Breast epithelium (tissue), 4 donors: ENCODE measurements at regions not wholly inside any gene's neighbourhood (a gene's known extent, or its start where the extent isn't known, plus 50 kb on each side); places are given as distances from the start of the nearest gene placed in this dataset.

Experiments
- DNase-seq, 2 donors: peaks; one replicate each; pipeline ENCODE4 v3.0.0-alpha.2; 2019; ENCODE audit warnings: low spot score in 2 of 2
- H3K27ac ChIP-seq, 2 donors: fragments of 200-600 bp; sonication (generic) in 1 of 2; one replicate each; pipeline ENCODE4 v1.5.1; 2016 to 2019; ENCODE audit warnings: mild to moderate bottlenecking in 1 of 2
- H3K27me3 ChIP-seq, 2 donors: fragments of 200-600 bp; sonication (generic) in 1 of 2; one replicate each; pipeline versions ENCODE4 v1.5.1 to v1.6.0; 2017 to 2019; ENCODE audit warnings: control low read depth in 1 of 2, mild to moderate bottlenecking in 1 of 2
- H3K36me3 ChIP-seq: fragments of 200-600 bp; one replicate; pipeline ENCODE4 v1.5.1; 2019
- H3K4me1 ChIP-seq, 2 donors: fragments of 200-600 bp; sonication (generic); one replicate each; pipeline ENCODE4 v1.5.1; 2016 to 2019; ENCODE audit warnings: control low read depth in 1 of 2
- H3K4me3 ChIP-seq, 3 donors: fragments of 200-600 bp; sonication (generic); 1 replicate in 2 of 3; 2 replicates in 1 of 3; pipeline ENCODE4 v1.5.1; 2016 to 2019; ENCODE audit warnings: mild to moderate bottlenecking in 3 of 3, moderate library complexity in 2 of 3
- H3K9me3 ChIP-seq, 2 donors: fragments of 200-600 bp; sonication (generic) in 1 of 2; one replicate each; pipeline ENCODE4 v1.5.1; 2016 to 2019; ENCODE audit warnings: control low read depth in 1 of 2
- POLR2A ChIP-seq: fragments of 450-650 bp; IDR thresholded peaks from one replicate; pipeline ENCODE4 v1.6.1; 2016; ENCODE audit warnings: antibody characterized with exemption, mild to moderate bottlenecking, moderate library complexity
- POLR2AphosphoS5 ChIP-seq, 3 donors: sonication (generic); formaldehyde crosslinking; IDR thresholded peaks; one replicate each; pipeline ENCODE4 v1.6.1; 2017; ENCODE audit warnings: antibody characterized with exemption in 3 of 3
- intact Hi-C: fragments of 100-400 bp; cut with DNase I; formaldehyde crosslinking; loops from one replicate; pipeline ENCODE4 v1.15.1; 2023; ENCODE audit warnings: low total_unique reads
- TF ChIP-seq, protein P1 (sequence below), 3 donors: fragments of 450-650 bp; IDR thresholded peaks; one replicate each; pipeline ENCODE4 v1.5.1; 2016 to 2017; ENCODE audit warnings: antibody characterized with exemption in 3 of 3, mild to moderate bottlenecking in 3 of 3, moderate library complexity in 3 of 3

DNA sequence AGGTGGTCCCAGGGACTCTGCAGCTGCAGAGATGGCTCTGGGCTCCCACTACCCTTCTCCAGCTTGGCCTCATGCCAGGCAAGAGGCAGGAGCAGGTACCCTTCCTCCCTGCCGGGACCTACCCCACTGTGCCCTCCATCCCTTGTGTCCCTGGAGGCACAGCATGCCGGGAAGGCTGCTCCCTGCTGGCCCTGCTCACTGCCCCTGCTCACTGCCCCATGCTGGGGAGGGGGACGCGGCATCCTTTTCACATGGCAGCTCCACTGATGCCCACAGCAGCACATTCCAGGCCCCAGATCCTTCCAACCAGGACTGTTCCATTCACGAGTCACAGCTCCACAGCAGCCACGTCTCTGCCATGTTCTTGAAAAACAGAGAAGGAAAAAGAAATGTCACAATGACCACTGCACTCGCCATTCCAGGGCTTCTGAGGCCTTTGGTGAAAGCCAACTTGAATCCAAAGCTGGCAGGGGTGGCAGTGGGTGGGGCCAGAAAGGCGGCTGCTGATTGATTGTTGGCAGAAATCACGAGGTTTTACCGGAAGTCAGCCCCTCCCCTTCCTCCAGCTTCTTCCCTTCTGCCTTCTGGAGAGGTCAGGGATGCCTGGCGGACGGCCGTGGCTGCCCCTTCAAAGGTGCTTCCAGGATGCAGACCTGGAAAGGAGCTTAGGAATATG is 268.0 kb downstream of the CYP26B1 start:
- Histone ChIP-seq H3K36me3 (no peaks in the 10 kb centered on the region), H3K27ac (no peak overlapping the region), H3K4me3 (no peak overlapping the region), H3K27me3 (no peaks in the 10 kb centered on the region), H3K4me1 (peaks cover 0 to 12% of the 10 kb centered on the region in 2 donors), H3K9me3 (no peaks in the 10 kb centered on the region)
- TF ChIP-seq POLR2AphosphoS5 (IDR thresholded peaks at IDR 0.05) = no peak
- no peak for TF ChIP-seq POLR2A
- TF ChIP-seq, protein P1, sequence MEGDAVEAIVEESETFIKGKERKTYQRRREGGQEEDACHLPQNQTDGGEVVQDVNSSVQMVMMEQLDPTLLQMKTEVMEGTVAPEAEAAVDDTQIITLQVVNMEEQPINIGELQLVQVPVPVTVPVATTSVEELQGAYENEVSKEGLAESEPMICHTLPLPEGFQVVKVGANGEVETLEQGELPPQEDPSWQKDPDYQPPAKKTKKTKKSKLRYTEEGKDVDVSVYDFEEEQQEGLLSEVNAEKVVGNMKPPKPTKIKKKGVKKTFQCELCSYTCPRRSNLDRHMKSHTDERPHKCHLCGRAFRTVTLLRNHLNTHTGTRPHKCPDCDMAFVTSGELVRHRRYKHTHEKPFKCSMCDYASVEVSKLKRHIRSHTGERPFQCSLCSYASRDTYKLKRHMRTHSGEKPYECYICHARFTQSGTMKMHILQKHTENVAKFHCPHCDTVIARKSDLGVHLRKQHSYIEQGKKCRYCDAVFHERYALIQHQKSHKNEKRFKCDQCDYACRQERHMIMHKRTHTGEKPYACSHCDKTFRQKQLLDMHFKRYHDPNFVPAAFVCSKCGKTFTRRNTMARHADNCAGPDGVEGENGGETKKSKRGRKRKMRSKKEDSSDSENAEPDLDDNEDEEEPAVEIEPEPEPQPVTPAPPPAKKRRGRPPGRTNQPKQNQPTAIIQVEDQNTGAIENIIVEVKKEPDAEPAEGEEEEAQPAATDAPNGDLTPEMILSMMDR (IDR thresholded peaks at IDR 0.05) = no peak
- DNase-seq = no peak
- intact Hi-C loops = no loop called here

DNA sequence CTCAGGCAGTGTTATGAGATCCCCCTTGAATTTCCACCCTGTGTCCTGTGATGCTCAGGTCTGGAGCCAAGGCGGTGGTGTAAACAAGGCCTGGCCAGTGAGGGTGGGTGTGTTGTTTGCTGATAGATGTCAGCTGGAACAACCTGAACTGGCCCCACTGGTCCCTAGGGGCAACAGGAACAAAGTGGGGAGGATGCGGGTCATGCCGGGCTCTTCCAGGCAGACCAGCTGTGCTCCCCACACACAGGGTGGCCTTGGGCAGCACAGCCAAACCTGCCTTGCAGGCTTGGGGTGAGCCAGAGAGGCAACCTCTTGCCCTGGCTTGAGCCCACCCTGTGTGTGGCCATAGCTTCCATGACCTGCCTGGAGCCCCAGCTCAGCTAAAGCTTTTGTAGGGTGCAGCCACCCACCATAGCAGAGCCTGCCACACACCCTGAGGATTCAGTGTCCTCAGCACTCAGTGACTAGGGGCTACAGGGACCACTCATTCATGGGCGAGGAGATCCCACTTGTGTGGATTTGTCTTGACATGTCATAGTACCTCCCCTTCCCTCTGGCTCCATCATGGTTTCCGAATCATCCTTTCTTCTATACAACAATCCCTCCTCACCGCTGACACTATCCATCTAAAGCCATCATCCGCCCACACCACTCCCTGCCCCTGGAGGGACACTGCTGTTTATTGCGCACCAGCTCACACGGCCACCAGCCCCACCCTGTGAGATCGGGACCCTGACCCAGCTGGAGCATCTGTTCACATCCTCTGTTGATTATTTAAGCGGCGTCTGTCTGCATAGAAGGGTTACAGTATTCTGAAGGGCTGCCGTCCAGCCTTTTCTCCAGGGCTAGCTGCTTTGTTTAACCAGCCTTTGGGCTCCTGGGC is 268.8 kb downstream of the CYP26B1 start:
- no peak for DNase-seq
- no peak overlapping the region for H3K4me3 ChIP-seq
- TF ChIP-seq, protein P1 (IDR thresholded peaks at IDR 0.05) = no peak
- TF ChIP-seq POLR2A (no peak), POLR2AphosphoS5 (IDR thresholded peaks at IDR 0.05) (no peak)
- H3K4me1 ChIP-seq = peaks cover 0 to 11% of the 10 kb centered on the region in 2 donors
- H3K36me3 ChIP-seq = no peaks in the 10 kb centered on the region
- H3K9me3 ChIP-seq = no peaks in the 10 kb centered on the region
- no peak overlapping the region for H3K27ac ChIP-seq
- intact Hi-C loops = no loop called here
- H3K27me3 ChIP-seq = no peaks in the 10 kb centered on the region

DNA sequence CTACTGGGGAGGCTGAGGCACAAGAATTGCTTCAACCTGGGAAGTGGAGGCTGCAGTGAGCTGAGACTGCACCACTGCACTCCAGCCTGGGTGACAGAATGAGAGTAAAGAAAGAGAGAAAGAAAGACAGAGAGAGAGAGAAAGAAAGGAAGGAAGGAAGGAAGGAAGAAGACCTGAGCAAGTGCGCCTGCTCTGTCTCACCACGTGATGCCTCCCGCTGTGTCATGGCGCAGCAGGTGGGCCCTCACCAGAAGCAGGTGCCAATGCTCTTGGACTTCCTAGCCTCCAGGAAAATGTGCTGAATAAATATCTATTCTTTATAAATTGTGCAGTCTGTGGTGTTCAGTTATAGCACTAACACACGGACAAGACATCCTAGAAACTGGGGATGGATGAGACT is 270.0 kb downstream of the CYP26B1 start:
- TF ChIP-seq, protein P1 (IDR thresholded peaks at IDR 0.05) = no peak
- no peak for TF ChIP-seq POLR2A
- H3K4me1 ChIP-seq = no peaks in the 10 kb centered on the region
- intact Hi-C loops = no loop called here

DNA sequence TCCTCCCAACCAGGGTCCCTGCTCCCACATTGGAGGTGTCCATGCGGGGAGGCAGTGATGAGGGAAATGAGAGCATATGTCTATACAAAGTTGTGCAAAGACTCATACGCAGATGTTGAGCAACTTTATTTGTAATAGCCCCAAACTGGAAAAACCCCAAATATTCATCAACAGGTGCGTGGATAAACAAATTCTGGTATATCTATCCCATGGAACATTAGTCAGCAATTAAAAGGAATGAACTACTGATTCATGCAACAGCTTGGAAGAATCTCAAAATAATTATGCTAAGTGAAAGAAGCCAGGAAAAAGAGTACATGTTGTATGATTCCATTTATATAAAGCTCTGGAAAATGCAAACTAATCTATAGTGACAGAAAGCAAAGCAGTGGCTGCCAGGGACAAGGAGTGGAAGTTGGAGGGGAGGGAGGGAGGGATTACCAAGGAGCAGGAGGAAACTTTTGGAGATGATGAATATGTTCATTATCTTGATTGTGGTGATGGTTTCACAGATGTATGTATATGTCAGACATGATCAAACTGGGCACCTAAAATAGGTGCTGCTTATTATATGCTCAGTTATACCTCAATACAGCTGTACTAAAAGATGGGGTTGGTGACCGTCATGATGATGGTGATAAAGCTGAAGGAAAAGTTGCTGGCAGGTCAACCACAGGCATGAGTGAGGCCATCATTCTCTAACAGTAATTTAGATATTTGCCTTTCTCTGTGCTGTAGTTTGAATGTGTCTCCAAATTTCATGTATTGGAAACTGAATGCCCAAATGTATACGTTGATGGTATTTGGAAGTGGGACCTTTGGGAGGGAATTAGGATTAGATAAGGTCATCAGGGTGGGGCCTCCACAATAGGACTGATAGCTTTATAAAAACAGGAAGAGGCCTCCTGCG is 270.9 kb downstream of the CYP26B1 start:
- H3K4me3 ChIP-seq = no peak overlapping the region
- no peaks in the 10 kb centered on the region for H3K36me3 ChIP-seq
- H3K27ac ChIP-seq = no peak overlapping the region
- no peak for DNase-seq
- TF ChIP-seq POLR2AphosphoS5 (IDR thresholded peaks at IDR 0.05) (no peak), POLR2A (no peak)
- TF ChIP-seq, protein P1 (IDR thresholded peaks at IDR 0.05) = no peak
- intact Hi-C loops = no loop called here
- H3K27me3 ChIP-seq = no peaks in the 10 kb centered on the region
- no peaks in the 10 kb centered on the region for H3K4me1 ChIP-seq
- H3K9me3 ChIP-seq = no peaks in the 10 kb centered on the region

More for the DNA sequence above, 270.0 kb downstream of the CYP26B1 start:
- Histone ChIP-seq H3K9me3 (no peaks in the 10 kb centered on the region), H3K27ac (no peak overlapping the region), H3K36me3 (no peaks in the 10 kb centered on the region), H3K4me3 (no peak overlapping the region), H3K27me3 (no peaks in the 10 kb centered on the region)
- no peak for DNase-seq
